ENCODE measurements at regions not wholly inside any gene's neighbourhood (a gene's known extent, or its start where the extent isn't known, plus 50 kb on each side); places are given as distances from the start of the nearest gene placed in this dataset.

DNA sequence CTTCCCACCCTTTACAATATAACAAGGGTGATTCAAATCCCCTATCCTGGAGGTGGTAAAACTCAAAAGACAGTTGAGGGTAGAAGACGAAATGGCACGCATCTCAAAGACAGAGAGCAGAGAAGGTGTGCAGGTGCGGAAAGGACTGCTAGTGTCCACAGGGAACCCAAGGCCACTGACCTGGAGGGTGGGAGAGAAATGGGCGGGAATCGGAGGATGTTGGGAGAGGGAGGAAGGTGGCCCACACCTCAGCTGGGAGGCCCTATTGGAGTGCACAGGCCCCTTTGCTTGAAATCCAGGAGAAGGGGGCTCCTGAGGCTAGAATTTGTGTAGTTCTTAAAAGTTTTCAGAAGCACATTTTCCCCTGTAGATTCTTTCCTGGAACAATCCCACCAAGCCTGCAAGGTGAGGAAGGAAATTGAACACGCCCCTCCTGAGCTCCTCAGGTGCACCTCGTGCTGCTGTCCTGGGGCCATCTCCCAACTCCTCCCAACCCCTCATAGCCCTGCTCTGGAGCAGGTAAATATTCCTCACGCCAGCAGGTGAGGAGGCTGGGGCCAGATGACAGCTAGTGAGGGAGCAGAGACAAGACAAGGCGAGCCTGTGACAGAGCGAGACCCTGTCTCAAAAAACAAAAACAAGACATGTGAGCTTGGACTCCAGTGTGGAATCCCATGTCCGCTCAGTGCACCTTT lies 99.3 kb downstream of the MCFD2 start:
- H3K36me3 ChIP-seq (ENCODE audit: control insufficient read depth, insufficient read depth, low read length), result no peaks in the 10 kb centered on the region
- intact Hi-C loops (cut with micrococcal nuclease; ENCODE audit: unreplicated experiment) (no loop called here), in situ Hi-C loops (cut with HindIII; ENCODE audit: low pct_unique_long_range_greater_than_20kb, low sequenced_read_pairs) (no loop called here)
- H3K4me3 ChIP-seq (ENCODE audit: low read depth in 2 of 2, low read length in 2 of 2), result no peak overlapping the region
- no TSS peak for BruUV-seq (replicated peaks)
- ATAC-seq (no peak), DNase-seq (ENCODE audit: low read depth, low spot score) (no peak)
- no peak overlapping the region for H3K27ac ChIP-seq (ENCODE audit: low read length)
- no peaks in the 10 kb centered on the region for H3K27me3 ChIP-seq (ENCODE audit: control insufficient read depth, insufficient read depth, low read length)
- ChIA-PET CTCF (interaction anchor here (0.7 kb wide), 1 partner anchor 7 kb away, joined by 3 read pairs; no protein-coding TSS in a partner anchor), POLR2A (interaction anchor here (0.6 kb wide), 1 partner anchor 221 kb away, joined by 6 read pairs; no protein-coding TSS in a partner anchor)
- no peak for TF ChIP-seq POLR2AphosphoS5 (IDR thresholded peaks at IDR 0.05; ENCODE audit: low read depth, low read length)
- TF ChIP-seq, protein P1, sequence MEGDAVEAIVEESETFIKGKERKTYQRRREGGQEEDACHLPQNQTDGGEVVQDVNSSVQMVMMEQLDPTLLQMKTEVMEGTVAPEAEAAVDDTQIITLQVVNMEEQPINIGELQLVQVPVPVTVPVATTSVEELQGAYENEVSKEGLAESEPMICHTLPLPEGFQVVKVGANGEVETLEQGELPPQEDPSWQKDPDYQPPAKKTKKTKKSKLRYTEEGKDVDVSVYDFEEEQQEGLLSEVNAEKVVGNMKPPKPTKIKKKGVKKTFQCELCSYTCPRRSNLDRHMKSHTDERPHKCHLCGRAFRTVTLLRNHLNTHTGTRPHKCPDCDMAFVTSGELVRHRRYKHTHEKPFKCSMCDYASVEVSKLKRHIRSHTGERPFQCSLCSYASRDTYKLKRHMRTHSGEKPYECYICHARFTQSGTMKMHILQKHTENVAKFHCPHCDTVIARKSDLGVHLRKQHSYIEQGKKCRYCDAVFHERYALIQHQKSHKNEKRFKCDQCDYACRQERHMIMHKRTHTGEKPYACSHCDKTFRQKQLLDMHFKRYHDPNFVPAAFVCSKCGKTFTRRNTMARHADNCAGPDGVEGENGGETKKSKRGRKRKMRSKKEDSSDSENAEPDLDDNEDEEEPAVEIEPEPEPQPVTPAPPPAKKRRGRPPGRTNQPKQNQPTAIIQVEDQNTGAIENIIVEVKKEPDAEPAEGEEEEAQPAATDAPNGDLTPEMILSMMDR (IDR thresholded peaks at IDR 0.05), result no peak
- TF ChIP-seq SIN3A (IDR thresholded peaks at IDR 0.05; ENCODE audit: borderline replicate concordance, insufficient read depth, low read depth, low read length), result no peak
- TF ChIP-seq, protein P2, sequence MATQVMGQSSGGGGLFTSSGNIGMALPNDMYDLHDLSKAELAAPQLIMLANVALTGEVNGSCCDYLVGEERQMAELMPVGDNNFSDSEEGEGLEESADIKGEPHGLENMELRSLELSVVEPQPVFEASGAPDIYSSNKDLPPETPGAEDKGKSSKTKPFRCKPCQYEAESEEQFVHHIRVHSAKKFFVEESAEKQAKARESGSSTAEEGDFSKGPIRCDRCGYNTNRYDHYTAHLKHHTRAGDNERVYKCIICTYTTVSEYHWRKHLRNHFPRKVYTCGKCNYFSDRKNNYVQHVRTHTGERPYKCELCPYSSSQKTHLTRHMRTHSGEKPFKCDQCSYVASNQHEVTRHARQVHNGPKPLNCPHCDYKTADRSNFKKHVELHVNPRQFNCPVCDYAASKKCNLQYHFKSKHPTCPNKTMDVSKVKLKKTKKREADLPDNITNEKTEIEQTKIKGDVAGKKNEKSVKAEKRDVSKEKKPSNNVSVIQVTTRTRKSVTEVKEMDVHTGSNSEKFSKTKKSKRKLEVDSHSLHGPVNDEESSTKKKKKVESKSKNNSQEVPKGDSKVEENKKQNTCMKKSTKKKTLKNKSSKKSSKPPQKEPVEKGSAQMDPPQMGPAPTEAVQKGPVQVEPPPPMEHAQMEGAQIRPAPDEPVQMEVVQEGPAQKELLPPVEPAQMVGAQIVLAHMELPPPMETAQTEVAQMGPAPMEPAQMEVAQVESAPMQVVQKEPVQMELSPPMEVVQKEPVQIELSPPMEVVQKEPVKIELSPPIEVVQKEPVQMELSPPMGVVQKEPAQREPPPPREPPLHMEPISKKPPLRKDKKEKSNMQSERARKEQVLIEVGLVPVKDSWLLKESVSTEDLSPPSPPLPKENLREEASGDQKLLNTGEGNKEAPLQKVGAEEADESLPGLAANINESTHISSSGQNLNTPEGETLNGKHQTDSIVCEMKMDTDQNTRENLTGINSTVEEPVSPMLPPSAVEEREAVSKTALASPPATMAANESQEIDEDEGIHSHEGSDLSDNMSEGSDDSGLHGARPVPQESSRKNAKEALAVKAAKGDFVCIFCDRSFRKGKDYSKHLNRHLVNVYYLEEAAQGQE (IDR thresholded peaks at IDR 0.05; ENCODE audit: insufficient read depth in 1 of 2, low read depth in 2 of 2, low read length in 1 of 2), result no peak
- TF ChIP-seq TCF7L2 (IDR thresholded peaks at IDR 0.05; ENCODE audit: low read depth, low read length), result no peak
- no peaks in the 10 kb centered on the region for H3K4me1 ChIP-seq (ENCODE audit: control insufficient read depth, insufficient read depth, low read length)
- no peaks in the 10 kb centered on the region for H3K9me3 ChIP-seq (ENCODE audit: control insufficient read depth, insufficient read depth, low read depth, low read length)

DNA sequence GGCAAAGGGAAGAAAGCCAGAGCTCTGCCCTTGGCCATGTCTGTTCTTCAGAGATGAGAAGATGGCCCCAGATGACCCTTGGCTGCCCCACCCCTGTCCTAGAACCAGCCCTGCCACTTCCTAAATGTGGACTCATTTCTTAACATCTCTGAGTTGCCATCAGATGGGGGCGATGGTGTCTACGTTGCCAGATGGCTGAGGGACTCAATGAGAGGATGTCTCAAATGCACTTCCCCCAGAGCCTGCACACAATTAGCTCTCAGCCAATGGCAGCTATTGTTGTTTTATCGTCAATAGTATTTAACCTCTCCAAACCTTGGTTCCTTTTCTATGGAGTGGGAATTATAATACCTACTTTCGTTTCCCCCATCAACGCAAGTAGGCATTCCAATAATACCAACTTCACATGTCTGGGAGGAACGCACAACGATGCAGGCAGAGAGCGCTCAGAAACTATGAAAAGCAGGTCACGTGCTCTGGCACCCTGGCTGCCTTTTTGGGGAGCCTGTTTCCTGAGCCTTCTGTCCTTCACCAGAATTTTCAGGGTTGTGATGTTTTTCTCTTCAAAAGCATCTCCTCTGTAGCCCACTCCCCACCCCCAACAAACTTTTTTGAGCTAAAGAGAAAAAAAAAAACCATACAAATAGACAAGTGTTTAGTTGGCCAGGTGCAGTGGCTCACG lies 100.3 kb downstream of the MCFD2 start:
- H3K27me3 ChIP-seq (ENCODE audit: control insufficient read depth, insufficient read depth, low read length), result no peaks in the 10 kb centered on the region
- intact Hi-C loops (cut with micrococcal nuclease; ENCODE audit: unreplicated experiment), result no loop called here
- no TSS peak for BruUV-seq (replicated peaks)
- no peak overlapping the region for H3K4me3 ChIP-seq (ENCODE audit: low read depth in 2 of 2, low read length in 2 of 2)
- no peaks in the 10 kb centered on the region for H3K4me1 ChIP-seq (ENCODE audit: control insufficient read depth, insufficient read depth, low read length)
- H3K9me3 ChIP-seq (ENCODE audit: control insufficient read depth, insufficient read depth, low read depth, low read length), result no peaks in the 10 kb centered on the region
- DNase-seq (ENCODE audit: low read depth, low spot score) (no peak), ATAC-seq (no peak)
- in situ Hi-C loops (cut with HindIII; ENCODE audit: low pct_unique_long_range_greater_than_20kb, low sequenced_read_pairs), result no loop called here
- ChIA-PET CTCF (interaction anchor here (0.6 kb wide), 1 partner anchor 61 kb away, joined by 3 read pairs; no protein-coding TSS in a partner anchor), POLR2A (no interaction called here)
- TF ChIP-seq SIN3A (IDR thresholded peaks at IDR 0.05; ENCODE audit: borderline replicate concordance, insufficient read depth, low read depth, low read length), result no peak
- TF ChIP-seq POLR2AphosphoS5 (IDR thresholded peaks at IDR 0.05; ENCODE audit: low read depth, low read length), result no peak
- TF ChIP-seq, protein P1 (IDR thresholded peaks at IDR 0.05), result no peak
- TF ChIP-seq TCF7L2 (IDR thresholded peaks at IDR 0.05; ENCODE audit: low read depth, low read length), result no peak
- TF ChIP-seq, protein P2 (IDR thresholded peaks at IDR 0.05; ENCODE audit: insufficient read depth in 1 of 2, low read depth in 2 of 2, low read length in 1 of 2), result no peak
- no peaks in the 10 kb centered on the region for H3K36me3 ChIP-seq (ENCODE audit: control insufficient read depth, insufficient read depth, low read length)
- H3K27ac ChIP-seq (ENCODE audit: low read length), result no peak overlapping the region

Data from Panc1 (cell line).